ENCODE measurements at regions not wholly inside any gene's neighbourhood (a gene's known extent, or its start where the extent isn't known, plus 50 kb on each side); places are given as distances from the start of the nearest gene placed in this dataset.

- no peak overlapping the region for H2AK9ac ChIP-seq (replicated peaks; ENCODE audit: low read depth, low read length, poor library complexity)
- no peak overlapping the region for H2BK20ac ChIP-seq (ENCODE audit: low read depth, low read length)
- H2BK5ac ChIP-seq (ENCODE audit: low read depth, low read length, poor library complexity, severe bottlenecking) = no peak overlapping the region
- intact Hi-C loops (cut with micrococcal nuclease) (no loop called here), in situ Hi-C loops (cut with MboI; ENCODE audit: low sequenced_read_pairs) (no loop called here), dilution Hi-C loops (cut with HindIII; ENCODE audit: low sequenced_read_pairs, unreplicated experiment) (no loop called here)
- no peak overlapping the region for H3K4me3 ChIP-seq (ENCODE audit: insufficient read depth, low read depth, low read length)
- ChIA-PET CTCF (no interaction called here), POLR2A (ENCODE audit: unreplicated experiment) (no interaction called here)
- no peaks in the 10 kb centered on the region for H4K20me1 ChIP-seq (ENCODE audit: insufficient read depth, low read length)
- H4K5ac ChIP-seq (ENCODE audit: low read depth, low read length) = no peak overlapping the region
- no peak overlapping the region for H3K4me2 ChIP-seq (ENCODE audit: low read depth, low read length)
- no peak overlapping the region for H2BK15ac ChIP-seq (ENCODE audit: low read depth, low read length)
- no CpG with 5 or more reads among the region's 8 CpGs for WGBS, 2 experiments (ENCODE audit: extremely low coverage in 2 of 2, insufficient read length in 1 of 2)
- peaks cover 51% of the 10 kb centered on the region for H3K27me3 ChIP-seq (ENCODE audit: control insufficient read depth, insufficient read depth, low read length)
- no peak overlapping the region for H3K23ac ChIP-seq (ENCODE audit: low read depth, low read length)
- no peak for ATAC-seq (ENCODE audit: low read depth)
- H2AFZ ChIP-seq (replicated peaks; ENCODE audit: low read length, poor library complexity) = no peak overlapping the region
- H3K9ac ChIP-seq (ENCODE audit: low read depth, low read length) = no peak overlapping the region
- H3K18ac ChIP-seq (ENCODE audit: low read depth, low read length) = no peak overlapping the region
- no peak overlapping the region for H4K91ac ChIP-seq (ENCODE audit: insufficient read depth, low read depth, low read length)
- no peak overlapping the region for H3K14ac ChIP-seq (replicated peaks; ENCODE audit: low read depth, low read length)
- no peak overlapping the region for H3K56ac ChIP-seq (ENCODE audit: extremely low read depth, insufficient read depth, low read length)
- no peaks in the 10 kb centered on the region for H3K79me1 ChIP-seq (ENCODE audit: low read depth in 1 of 2, low read length in 2 of 2)
- no peak overlapping the region for H2AK5ac ChIP-seq (ENCODE audit: low read depth, low read length)
- H3K4me1 ChIP-seq (ENCODE audit: control insufficient read depth, insufficient read depth, low read length) = no peaks in the 10 kb centered on the region
- H3K4ac ChIP-seq (ENCODE audit: low read depth, low read length) = no peak overlapping the region
- H4K8ac ChIP-seq (ENCODE audit: low read depth in 2 of 2, low read length in 2 of 2) = no peak overlapping the region
- no TSS peak for BruUV-seq (replicated peaks)
- H2BK120ac ChIP-seq (ENCODE audit: low read depth, low read length) = no peak overlapping the region
- no peaks in the 10 kb centered on the region for H3K36me3 ChIP-seq (ENCODE audit: control insufficient read depth, insufficient read depth, low read length)
- H3K9me1 ChIP-seq (ENCODE audit: insufficient read depth, low read length) = no peaks in the 10 kb centered on the region
- no peak overlapping the region for H3K27ac ChIP-seq (ENCODE audit: insufficient read depth, low read length)
- no peak for DNase-seq
- H3K9me3 ChIP-seq (ENCODE audit: control insufficient read depth, insufficient read depth, low read length) = no peaks in the 10 kb centered on the region
- TF ChIP-seq USF2 (IDR thresholded peaks at IDR 0.05; ENCODE audit: low read depth, low read length) (no peak), CHD1 (IDR thresholded peaks at IDR 0.05; ENCODE audit: low read depth, low read length) (no peak), BHLHE40 (IDR thresholded peaks at IDR 0.05; ENCODE audit: low read depth, low read length) (no peak), FOS (IDR thresholded peaks at IDR 0.05; ENCODE audit: low read depth, low read length) (no peak), POLR2A (IDR thresholded peaks at IDR 0.05; ENCODE audit: low read depth, low read length) (no peak), MXI1 (IDR thresholded peaks at IDR 0.05; ENCODE audit: borderline replicate concordance, low read depth, low read length) (no peak), SMC3 (IDR thresholded peaks at IDR 0.05; ENCODE audit: low read depth, low read length) (no peak), NFE2L2 (IDR thresholded peaks at IDR 0.05; ENCODE audit: low read depth, low read length) (no peak), RCOR1 (IDR thresholded peaks at IDR 0.05; ENCODE audit: insufficient replicate concordance, low read length) (no peak), CTCF (conservative IDR thresholded peaks at IDR 0.05; ENCODE audit: low read depth, low read length) (no peak), RAD21 (IDR thresholded peaks at IDR 0.05; ENCODE audit: low read length) (no peak), CEBPB (IDR thresholded peaks at IDR 0.05; ENCODE audit: low read depth, low read length) (no peak), RFX5 (IDR thresholded peaks at IDR 0.05; ENCODE audit: low read depth, low read length) (no peak), MAZ (IDR thresholded peaks at IDR 0.05; ENCODE audit: borderline replicate concordance, low read depth, low read length) (no peak)
- TF ChIP-seq, protein P1, sequence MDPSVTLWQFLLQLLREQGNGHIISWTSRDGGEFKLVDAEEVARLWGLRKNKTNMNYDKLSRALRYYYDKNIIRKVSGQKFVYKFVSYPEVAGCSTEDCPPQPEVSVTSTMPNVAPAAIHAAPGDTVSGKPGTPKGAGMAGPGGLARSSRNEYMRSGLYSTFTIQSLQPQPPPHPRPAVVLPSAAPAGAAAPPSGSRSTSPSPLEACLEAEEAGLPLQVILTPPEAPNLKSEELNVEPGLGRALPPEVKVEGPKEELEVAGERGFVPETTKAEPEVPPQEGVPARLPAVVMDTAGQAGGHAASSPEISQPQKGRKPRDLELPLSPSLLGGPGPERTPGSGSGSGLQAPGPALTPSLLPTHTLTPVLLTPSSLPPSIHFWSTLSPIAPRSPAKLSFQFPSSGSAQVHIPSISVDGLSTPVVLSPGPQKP (IDR thresholded peaks at IDR 0.05; ENCODE audit: borderline replicate concordance, low read depth, low read length) = no peak
Observed at GRCh38 chr3:72460205-72461174, 387.8 kb downstream of the SHQ1 start.

Data from IMR-90 (cell line).